HepG2 (cell line): ENCODE measurements at regions not wholly inside any gene's neighbourhood (a gene's known extent, or its start where the extent isn't known, plus 50 kb on each side); places are given as distances from the start of the nearest gene placed in this dataset.

Experiments
- CHD2 ChIP-seq: IDR thresholded peaks from 2 replicates; pipeline ENCODE4 v1.6.1; 2011; ENCODE audit warnings: low read depth, low read length, improper control_type of control experiment
- CSRNP2 ChIP-seq: sonication (generic); formaldehyde crosslinking; conservative IDR thresholded peaks from 2 replicates; pipeline ENCODE4 v1.8.0; 2022; ENCODE audit warnings: low read depth, missing genetic modification reagents
- DNMT3B ChIP-seq: conservative IDR thresholded peaks from 2 replicates; pipeline ENCODE4 v1.6.1; 2016; ENCODE audit warnings: missing biosample characterization, control low read depth
- GFI1 ChIP-seq: sonication (generic); formaldehyde crosslinking; IDR thresholded peaks from 2 replicates; pipeline ENCODE4 v1.5.0; 2020; ENCODE audit warnings: missing genetic modification reagents, mild to moderate bottlenecking, borderline replicate concordance
- LRRFIP1 ChIP-seq: sonication (generic); formaldehyde crosslinking; conservative IDR thresholded peaks from 2 replicates; pipeline ENCODE4 v1.4.0; 2020; ENCODE audit warnings: missing genetic modification reagents
- MEIS1 ChIP-seq: sonication (generic); formaldehyde crosslinking; IDR thresholded peaks from 2 replicates; pipeline ENCODE4 v1.9.0; 2021; ENCODE audit warnings: mild to moderate bottlenecking, missing genetic modification reagents, moderate library complexity, borderline replicate concordance
- NAIF1 ChIP-seq: sonication (generic); formaldehyde crosslinking; IDR thresholded peaks from 2 replicates; pipeline ENCODE4 v1.5.0; 2020; ENCODE audit warnings: mild to moderate bottlenecking, missing genetic modification reagents, borderline replicate concordance
- PBX2 ChIP-seq: IDR thresholded peaks from 2 replicates; pipeline ENCODE4 v1.6.1; 2016; ENCODE audit warnings: control low read depth
- PHB2 ChIP-seq: fragments of 450-650 bp; IDR thresholded peaks from 2 replicates; pipeline ENCODE4 v1.6.1; 2018; ENCODE audit not compliant: partially characterized antibody
- PHF5A ChIP-seq: IDR thresholded peaks from one replicate; pipeline ENCODE4 v1.6.1; 2018; ENCODE audit warnings: low read depth, missing genetic modification reagents; ENCODE audit not compliant: unreplicated experiment
- REPIN1 ChIP-seq: sonication (generic); formaldehyde crosslinking; IDR thresholded peaks from 2 replicates; pipeline ENCODE4 v1.8.0; 2022; ENCODE audit warnings: missing genetic modification reagents, low read depth, mild to moderate bottlenecking, borderline replicate concordance
- RORA ChIP-seq: sonication (generic); formaldehyde crosslinking; IDR thresholded peaks from 2 replicates; pipeline ENCODE4 v1.5.0; 2020; ENCODE audit warnings: mild to moderate bottlenecking, missing genetic modification reagents, moderate library complexity
- SKI ChIP-seq: fragments of 450-650 bp; IDR thresholded peaks from one replicate; pipeline ENCODE4 v1.6.1; 2018; ENCODE audit warnings: mild to moderate bottlenecking; ENCODE audit not compliant: partially characterized antibody
- SRY ChIP-seq: sonication (generic); formaldehyde crosslinking; IDR thresholded peaks from 2 replicates; pipeline ENCODE4 v1.8.0; 2022; ENCODE audit warnings: mild to moderate bottlenecking, missing genetic modification reagents
- ZBTB1 ChIP-seq: sonication (generic); formaldehyde crosslinking; IDR thresholded peaks from 2 replicates; pipeline ENCODE4 v1.4.0; 2020; ENCODE audit warnings: missing genetic modification reagents, borderline replicate concordance
- ZBTB34 ChIP-seq: sonication (generic); formaldehyde crosslinking; IDR thresholded peaks from 2 replicates; pipeline ENCODE4 v1.8.0; 2022; ENCODE audit warnings: mild to moderate bottlenecking, missing genetic modification reagents
- ZNF12 ChIP-seq: sonication (generic); formaldehyde crosslinking; IDR thresholded peaks from 2 replicates; pipeline ENCODE4 v1.5.0; 2020; ENCODE audit warnings: missing genetic modification reagents
- ZNF33B ChIP-seq: sonication (generic); formaldehyde crosslinking; IDR thresholded peaks from 2 replicates; pipeline ENCODE4 v1.5.1; 2020; ENCODE audit warnings: mild to moderate bottlenecking, missing genetic modification reagents
- ZNF564 ChIP-seq: sonication (generic); formaldehyde crosslinking; IDR thresholded peaks from 2 replicates; pipeline ENCODE4 v1.8.1; 2023; ENCODE audit warnings: mild to moderate bottlenecking, missing genetic modification reagents
- ZNF616 ChIP-seq: sonication (generic); formaldehyde crosslinking; IDR thresholded peaks from 2 replicates; pipeline ENCODE4 v1.5.0; 2020; ENCODE audit warnings: low read depth, mild to moderate bottlenecking, missing genetic modification reagents
- ZSCAN5A ChIP-seq: sonication (generic); formaldehyde crosslinking; IDR thresholded peaks from 2 replicates; pipeline ENCODE4 v1.8.0; 2022; ENCODE audit warnings: mild to moderate bottlenecking, missing genetic modification reagents, borderline replicate concordance

GRCh38 chr2:43018179-43019024 is 208.0 kb downstream of the ZFP36L2 start (continued):
- TF ChIP-seq PHF5A, result peak; percentile 53
- TF ChIP-seq CHD2, result peak; percentile 40; the same call in 1 of the 2 replicates
- TF ChIP-seq DNMT3B (CRISPR knock-in tag), result no peak
- TF ChIP-seq ZBTB1 (CRISPR knock-in tag), result no peak
- TF ChIP-seq GFI1 (CRISPR knock-in tag), result no peak
- TF ChIP-seq LRRFIP1 (CRISPR knock-in tag), result peak; percentile 24; the same call in 1 of the 2 replicates
- TF ChIP-seq REPIN1 (CRISPR knock-in tag), result peak; percentile 95
- no peak for TF ChIP-seq ZNF33B (CRISPR knock-in tag)
- TF ChIP-seq SKI, result no peak
- peak; percentile 84; the same call in 1 of the 2 replicates for TF ChIP-seq ZSCAN5A
- no peak for TF ChIP-seq NAIF1
- TF ChIP-seq ZNF12 (CRISPR knock-in tag), result peak; percentile 95
- TF ChIP-seq SRY (CRISPR knock-in tag), result no peak
- no peak for TF ChIP-seq PHB2
- TF ChIP-seq MEIS1 (CRISPR knock-in tag), result peak; percentile 83; the same call in 1 of the 2 replicates
- no peak for TF ChIP-seq ZBTB34 (CRISPR knock-in tag)
- no peak for TF ChIP-seq RORA (CRISPR knock-in tag)
- no peak for TF ChIP-seq PBX2
- TF ChIP-seq CSRNP2, result no peak
- TF ChIP-seq ZNF564 (CRISPR knock-in tag), result peak; percentile 78; the same call in 1 of the 2 replicates
- TF ChIP-seq ZNF616, result peak; percentile 91
